Neural progenitor cell (in vitro differentiated cells): ENCODE measurements at regions not wholly inside any gene's neighbourhood (a gene's known extent, or its start where the extent isn't known, plus 50 kb on each side); places are given as distances from the start of the nearest gene placed in this dataset.

ENCODE experiments used
- EZH2 ChIP-seq: fragments of 200-600 bp; sonication (generic); IDR thresholded peaks from 2 replicates; pipeline ENCODE4 v1.6.1; 2017; ENCODE audit warnings: antibody characterized with exemption, mild to moderate bottlenecking, moderate library complexity
- EZH2phosphoT487 ChIP-seq: fragments of 200-600 bp; sonication (generic); IDR thresholded peaks from 2 replicates; pipeline ENCODE4 v1.6.1; 2017; ENCODE audit warnings: antibody characterized with exemption
- TF ChIP-seq, protein P1 (sequence below): fragments of 200-600 bp; sonication (generic); IDR thresholded peaks from 2 replicates; pipeline ENCODE4 v1.5.1; 2017; ENCODE audit warnings: antibody characterized with exemption, mild to moderate bottlenecking

DNA sequence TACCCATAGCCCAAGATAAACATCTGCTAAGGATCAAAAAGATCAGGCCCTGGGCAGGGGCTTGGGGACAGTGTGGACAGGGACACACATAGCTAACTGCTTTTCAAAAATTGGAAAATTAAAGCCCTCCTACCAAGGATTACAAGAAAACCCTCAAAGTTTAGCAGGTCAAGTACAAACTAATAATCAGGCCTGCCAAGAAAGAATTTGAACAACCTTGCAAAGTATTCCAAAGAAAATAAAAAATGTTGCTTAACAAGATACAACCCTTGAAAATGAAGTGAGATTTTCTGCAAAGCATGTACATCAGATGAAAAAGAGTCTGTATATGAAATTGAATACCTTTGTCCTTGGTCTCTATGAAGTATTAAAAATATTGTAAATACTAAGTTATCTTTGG lies 67.3 kb downstream of the KLF12 start:
- no peak for TF ChIP-seq EZH2
- TF ChIP-seq, protein P1, sequence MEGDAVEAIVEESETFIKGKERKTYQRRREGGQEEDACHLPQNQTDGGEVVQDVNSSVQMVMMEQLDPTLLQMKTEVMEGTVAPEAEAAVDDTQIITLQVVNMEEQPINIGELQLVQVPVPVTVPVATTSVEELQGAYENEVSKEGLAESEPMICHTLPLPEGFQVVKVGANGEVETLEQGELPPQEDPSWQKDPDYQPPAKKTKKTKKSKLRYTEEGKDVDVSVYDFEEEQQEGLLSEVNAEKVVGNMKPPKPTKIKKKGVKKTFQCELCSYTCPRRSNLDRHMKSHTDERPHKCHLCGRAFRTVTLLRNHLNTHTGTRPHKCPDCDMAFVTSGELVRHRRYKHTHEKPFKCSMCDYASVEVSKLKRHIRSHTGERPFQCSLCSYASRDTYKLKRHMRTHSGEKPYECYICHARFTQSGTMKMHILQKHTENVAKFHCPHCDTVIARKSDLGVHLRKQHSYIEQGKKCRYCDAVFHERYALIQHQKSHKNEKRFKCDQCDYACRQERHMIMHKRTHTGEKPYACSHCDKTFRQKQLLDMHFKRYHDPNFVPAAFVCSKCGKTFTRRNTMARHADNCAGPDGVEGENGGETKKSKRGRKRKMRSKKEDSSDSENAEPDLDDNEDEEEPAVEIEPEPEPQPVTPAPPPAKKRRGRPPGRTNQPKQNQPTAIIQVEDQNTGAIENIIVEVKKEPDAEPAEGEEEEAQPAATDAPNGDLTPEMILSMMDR: no peak
- no peak for TF ChIP-seq EZH2phosphoT487
